Activated naive CD8-positive, alpha-beta T cell treated with anti-CD3 and anti-CD28 coated beads, Interleukin-2, amount 50 U/mL, for 16 hours (primary cell): ENCODE measurements at regions not wholly inside any gene's neighbourhood (a gene's known extent, or its start where the extent isn't known, plus 50 kb on each side); places are given as distances from the start of the nearest gene placed in this dataset.

Experiments used
- DNase-seq: peaks from one replicate; pipeline ENCODE4 v3.0.0-alpha.2; 2020; ENCODE audit warnings: low read depth, low spot score

GRCh38 chr9:91130796-91131318, 230.9 kb downstream of the AUH start:
- DNase-seq = no peak

- DNase-seq = no peak
Observed at GRCh38 chr9:91131433-91131839, 230.3 kb downstream of the AUH start.

- DNase-seq = no peak
Observed at GRCh38 chr9:91132576-91133073, 229.1 kb downstream of the AUH start.

GRCh38 chr9:91134608-91135007, 227.1 kb downstream of the AUH start:
- DNase-seq = no peak

- no peak for DNase-seq
Observed at GRCh38 chr9:91137391-91137790, 224.3 kb downstream of the AUH start.

GRCh38 chr9:91138760-91139159, 223.0 kb downstream of the AUH start:
- DNase-seq = no peak

- no peak for DNase-seq
Observed at GRCh38 chr9:91141407-91141965, 220.2 kb downstream of the AUH start.

- DNase-seq = no peak
Observed at GRCh38 chr9:91143162-91143561, 218.6 kb downstream of the AUH start.

GRCh38 chr9:91143642-91144041, 218.1 kb downstream of the AUH start:
- DNase-seq = no peak

GRCh38 chr9:91144769-91145168, 216.9 kb downstream of the AUH start:
- DNase-seq = no peak

- DNase-seq = no peak
Observed at GRCh38 chr9:91145496-91145895, 216.2 kb downstream of the AUH start.

- no peak for DNase-seq
Observed at GRCh38 chr9:91146391-91147019, 215.2 kb downstream of the AUH start.

- no peak for DNase-seq
Observed at GRCh38 chr9:91147079-91147708, 214.5 kb downstream of the AUH start.

- DNase-seq = no peak
Observed at GRCh38 chr9:91148306-91148705, 213.4 kb downstream of the AUH start.

- no peak for DNase-seq
Observed at GRCh38 chr9:91150273-91150997, 211.3 kb downstream of the AUH start.

- no peak for DNase-seq
Observed at GRCh38 chr9:91150998-91151717, 210.6 kb downstream of the AUH start.

GRCh38 chr9:91151718-91152095, 210.0 kb downstream of the AUH start:
- DNase-seq = no peak

- no peak for DNase-seq
Observed at GRCh38 chr9:91154686-91155085, 207.0 kb downstream of the AUH start.

- no peak for DNase-seq
Observed at GRCh38 chr9:91155181-91155580, 206.5 kb downstream of the AUH start.

- no peak for DNase-seq
Observed at GRCh38 chr9:91155746-91156376, 205.9 kb downstream of the AUH start.
